ENCODE measurements at regions not wholly inside any gene's neighbourhood (a gene's known extent, or its start where the extent isn't known, plus 50 kb on each side); places are given as distances from the start of the nearest gene placed in this dataset.

- no peak for TF ChIP-seq EZH2 (IDR thresholded peaks at IDR 0.05; ENCODE audit: low read depth, unreplicated experiment)
- no peak for TF ChIP-seq CTCF (conservative IDR thresholded peaks at IDR 0.05; ENCODE audit: low read depth in 2 of 2)
- TF ChIP-seq ZNF462 (CRISPR knock-in tag; IDR thresholded peaks at IDR 0.05) = no peak
- TF ChIP-seq, protein P1, sequence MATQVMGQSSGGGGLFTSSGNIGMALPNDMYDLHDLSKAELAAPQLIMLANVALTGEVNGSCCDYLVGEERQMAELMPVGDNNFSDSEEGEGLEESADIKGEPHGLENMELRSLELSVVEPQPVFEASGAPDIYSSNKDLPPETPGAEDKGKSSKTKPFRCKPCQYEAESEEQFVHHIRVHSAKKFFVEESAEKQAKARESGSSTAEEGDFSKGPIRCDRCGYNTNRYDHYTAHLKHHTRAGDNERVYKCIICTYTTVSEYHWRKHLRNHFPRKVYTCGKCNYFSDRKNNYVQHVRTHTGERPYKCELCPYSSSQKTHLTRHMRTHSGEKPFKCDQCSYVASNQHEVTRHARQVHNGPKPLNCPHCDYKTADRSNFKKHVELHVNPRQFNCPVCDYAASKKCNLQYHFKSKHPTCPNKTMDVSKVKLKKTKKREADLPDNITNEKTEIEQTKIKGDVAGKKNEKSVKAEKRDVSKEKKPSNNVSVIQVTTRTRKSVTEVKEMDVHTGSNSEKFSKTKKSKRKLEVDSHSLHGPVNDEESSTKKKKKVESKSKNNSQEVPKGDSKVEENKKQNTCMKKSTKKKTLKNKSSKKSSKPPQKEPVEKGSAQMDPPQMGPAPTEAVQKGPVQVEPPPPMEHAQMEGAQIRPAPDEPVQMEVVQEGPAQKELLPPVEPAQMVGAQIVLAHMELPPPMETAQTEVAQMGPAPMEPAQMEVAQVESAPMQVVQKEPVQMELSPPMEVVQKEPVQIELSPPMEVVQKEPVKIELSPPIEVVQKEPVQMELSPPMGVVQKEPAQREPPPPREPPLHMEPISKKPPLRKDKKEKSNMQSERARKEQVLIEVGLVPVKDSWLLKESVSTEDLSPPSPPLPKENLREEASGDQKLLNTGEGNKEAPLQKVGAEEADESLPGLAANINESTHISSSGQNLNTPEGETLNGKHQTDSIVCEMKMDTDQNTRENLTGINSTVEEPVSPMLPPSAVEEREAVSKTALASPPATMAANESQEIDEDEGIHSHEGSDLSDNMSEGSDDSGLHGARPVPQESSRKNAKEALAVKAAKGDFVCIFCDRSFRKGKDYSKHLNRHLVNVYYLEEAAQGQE (IDR thresholded peaks at IDR 0.05; ENCODE audit: unreplicated experiment) = no peak
- TF ChIP-seq ZNF114 (CRISPR knock-in tag; IDR thresholded peaks at IDR 0.05) = no peak
- no peak for TF ChIP-seq EZH2phosphoT487 (IDR thresholded peaks at IDR 0.05; ENCODE audit: unreplicated experiment)
- no peak for TF ChIP-seq STAT1 (IDR thresholded peaks at IDR 0.05; ENCODE audit: unreplicated experiment)
- TF ChIP-seq POLR2AphosphoS5 (IDR thresholded peaks at IDR 0.05; ENCODE audit: low read depth) = no peak
- TF ChIP-seq CREB1 (CRISPR knock-in tag; IDR thresholded peaks at IDR 0.05; ENCODE audit: low read depth) = no peak
- no peak for TF ChIP-seq JUNB (IDR thresholded peaks at IDR 0.05; ENCODE audit: unreplicated experiment)
- TF ChIP-seq NANOG (IDR thresholded peaks at IDR 0.05; ENCODE audit: borderline replicate concordance) = no peak
- TF ChIP-seq ETS1 (IDR thresholded peaks at IDR 0.05) = no peak
Measured at GRCh38 chr11:70642266-70642665, 243.9 kb downstream of the CTTN start.

All from GM23338 (cell line).